ENCODE measurements at regions not wholly inside any gene's neighbourhood (a gene's known extent, or its start where the extent isn't known, plus 50 kb on each side); places are given as distances from the start of the nearest gene placed in this dataset.
"Not testable (repeated sequence)": the region's sequence is repeated elsewhere in the genome, so short reads cannot be mapped to it uniquely, and the experiment has no call there.

DNA sequence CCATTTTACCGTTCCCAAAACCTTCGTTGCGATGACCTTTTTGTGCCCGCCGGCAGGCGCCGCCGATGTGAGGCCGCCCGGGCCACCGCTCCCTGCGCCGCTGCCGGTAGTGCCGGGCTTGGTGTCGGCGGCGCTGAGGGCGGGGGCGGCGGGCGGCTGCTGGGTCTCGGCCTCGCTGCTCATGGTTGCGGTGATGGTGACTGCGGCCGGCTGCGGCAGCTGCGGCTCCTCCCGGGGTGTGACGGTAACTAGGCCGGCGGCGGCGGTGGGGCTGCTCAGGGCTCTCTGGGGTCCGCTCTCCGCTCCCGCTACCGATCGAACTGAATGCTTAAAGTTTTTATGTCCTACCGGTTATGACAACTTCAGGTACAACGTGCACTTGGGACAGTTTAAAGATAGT is 472.6 kb upstream of the CCDC196 start:
- TF ChIP-seq, protein P1, sequence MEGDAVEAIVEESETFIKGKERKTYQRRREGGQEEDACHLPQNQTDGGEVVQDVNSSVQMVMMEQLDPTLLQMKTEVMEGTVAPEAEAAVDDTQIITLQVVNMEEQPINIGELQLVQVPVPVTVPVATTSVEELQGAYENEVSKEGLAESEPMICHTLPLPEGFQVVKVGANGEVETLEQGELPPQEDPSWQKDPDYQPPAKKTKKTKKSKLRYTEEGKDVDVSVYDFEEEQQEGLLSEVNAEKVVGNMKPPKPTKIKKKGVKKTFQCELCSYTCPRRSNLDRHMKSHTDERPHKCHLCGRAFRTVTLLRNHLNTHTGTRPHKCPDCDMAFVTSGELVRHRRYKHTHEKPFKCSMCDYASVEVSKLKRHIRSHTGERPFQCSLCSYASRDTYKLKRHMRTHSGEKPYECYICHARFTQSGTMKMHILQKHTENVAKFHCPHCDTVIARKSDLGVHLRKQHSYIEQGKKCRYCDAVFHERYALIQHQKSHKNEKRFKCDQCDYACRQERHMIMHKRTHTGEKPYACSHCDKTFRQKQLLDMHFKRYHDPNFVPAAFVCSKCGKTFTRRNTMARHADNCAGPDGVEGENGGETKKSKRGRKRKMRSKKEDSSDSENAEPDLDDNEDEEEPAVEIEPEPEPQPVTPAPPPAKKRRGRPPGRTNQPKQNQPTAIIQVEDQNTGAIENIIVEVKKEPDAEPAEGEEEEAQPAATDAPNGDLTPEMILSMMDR (IDR thresholded peaks at IDR 0.05; ENCODE audit: low read length), result not testable (repeated sequence)
- TF ChIP-seq EZH2phosphoT487 (IDR thresholded peaks at IDR 0.05; ENCODE audit: low read length); EZH2 (optimal IDR thresholded peaks at IDR 0.05; ENCODE audit: low read depth, low read length): not testable (repeated sequence)
